ENCODE measurements at regions not wholly inside any gene's neighbourhood (a gene's known extent, or its start where the extent isn't known, plus 50 kb on each side); places are given as distances from the start of the nearest gene placed in this dataset.

GRCh38 chr17:13953841-13954240 lies 115.5 kb upstream of the COX10 start:
- no peaks in the 10 kb centered on the region for H3K4me1 ChIP-seq (ENCODE audit: control insufficient read depth in 1 of 2, insufficient read depth in 2 of 2, low read length in 2 of 2)
- WGBS, 2 donors: 0% methylated on average over 1 of the region's 1 CpG
- no peaks in the 10 kb centered on the region for H3K27me3 ChIP-seq (ENCODE audit: control insufficient read depth in 1 of 2, insufficient read depth in 2 of 2, low read length in 1 of 2)
- no peak for DNase-seq
- intact Hi-C loops (cut with DNase I): no loop called here
- H3K36me3 ChIP-seq (ENCODE audit: control insufficient read depth in 1 of 2, insufficient read depth in 2 of 2, low read length in 1 of 2): no peaks in the 10 kb centered on the region
- no peak for ATAC-seq (ENCODE audit: low FRiP score)
- H3K27ac ChIP-seq (ENCODE audit: low read depth in 1 of 2, low read length in 2 of 2): no peak overlapping the region
- H3K4me3 ChIP-seq (ENCODE audit: low read length in 2 of 2): no peak overlapping the region
- no peaks in the 10 kb centered on the region for H3K9me3 ChIP-seq (ENCODE audit: control insufficient read depth, low read length)

DNA sequence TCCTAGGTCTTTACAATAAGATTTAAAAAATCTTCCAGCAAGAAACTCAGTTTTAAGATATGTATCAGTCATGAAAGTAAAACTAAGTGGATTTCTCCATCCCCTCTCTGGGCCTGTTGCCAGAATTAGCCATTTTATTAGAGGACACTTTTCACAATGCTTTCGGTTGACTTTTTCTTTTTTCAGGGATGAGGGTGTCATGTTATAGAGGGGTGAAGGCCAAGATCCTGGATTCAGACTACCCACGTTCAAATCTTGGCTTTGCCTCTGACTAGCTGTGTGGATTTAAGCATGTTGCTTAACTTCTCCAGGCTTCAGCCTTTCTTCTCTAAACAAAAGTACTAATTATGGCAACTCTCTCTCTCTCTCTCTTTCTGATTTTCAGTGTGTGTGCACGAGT lies 111.7 kb upstream of the COX10 start:
- Histone ChIP-seq H3K27ac (ENCODE audit: low read depth in 1 of 2, low read length in 2 of 2) (no peak overlapping the region), H3K36me3 (ENCODE audit: control insufficient read depth in 1 of 2, insufficient read depth in 2 of 2, low read length in 1 of 2) (no peaks in the 10 kb centered on the region), H3K9me3 (ENCODE audit: control insufficient read depth, low read length) (no peaks in the 10 kb centered on the region), H3K4me3 (ENCODE audit: low read length in 2 of 2) (no peak overlapping the region), H3K4me1 (ENCODE audit: control insufficient read depth in 1 of 2, insufficient read depth in 2 of 2, low read length in 2 of 2) (no peaks in the 10 kb centered on the region), H3K27me3 (ENCODE audit: control insufficient read depth in 1 of 2, insufficient read depth in 2 of 2, low read length in 1 of 2) (no peaks in the 10 kb centered on the region)
- no peak for ATAC-seq (ENCODE audit: low FRiP score)
- no peak for DNase-seq
- WGBS, 2 donors: 19 to 20% methylated on average over 3 of the region's 3 CpGs
- intact Hi-C loops (cut with DNase I): no loop called here

DNA sequence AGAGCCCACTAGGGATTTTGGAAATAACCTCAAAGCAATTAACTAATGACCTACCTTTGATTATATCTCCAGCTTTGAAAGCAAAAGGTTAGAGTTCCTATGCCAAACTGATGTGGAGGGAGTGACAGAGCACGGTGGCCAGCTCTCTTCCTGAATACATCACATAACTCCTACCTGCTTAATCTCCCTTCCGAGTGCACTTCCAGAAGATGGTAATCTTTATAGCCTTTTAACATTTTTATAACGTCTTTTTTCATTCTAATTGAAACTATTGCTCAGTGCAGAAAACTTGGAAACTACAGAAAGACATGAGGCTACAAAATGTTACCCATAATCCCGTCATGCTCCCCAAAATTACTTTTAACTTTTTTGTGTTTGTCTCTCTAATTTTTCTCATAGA lies 110.5 kb upstream of the COX10 start:
- H3K4me3 ChIP-seq (ENCODE audit: low read length in 2 of 2): no peak overlapping the region
- intact Hi-C loops (cut with DNase I): no loop called here
- H3K27ac ChIP-seq (ENCODE audit: low read depth in 1 of 2, low read length in 2 of 2): no peak overlapping the region
- DNase-seq (no peak), ATAC-seq (ENCODE audit: low FRiP score) (no peak)
- no peaks in the 10 kb centered on the region for H3K4me1 ChIP-seq (ENCODE audit: control insufficient read depth in 1 of 2, insufficient read depth in 2 of 2, low read length in 2 of 2)
- WGBS, 2 donors: 94% methylated on average over 4 of the region's 4 CpGs
- H3K36me3 ChIP-seq (ENCODE audit: control insufficient read depth in 1 of 2, insufficient read depth in 2 of 2, low read length in 1 of 2): no peaks in the 10 kb centered on the region
- no peaks in the 10 kb centered on the region for H3K27me3 ChIP-seq (ENCODE audit: control insufficient read depth in 1 of 2, insufficient read depth in 2 of 2, low read length in 1 of 2)
- H3K9me3 ChIP-seq (ENCODE audit: control insufficient read depth, low read length): no peaks in the 10 kb centered on the region

DNA sequence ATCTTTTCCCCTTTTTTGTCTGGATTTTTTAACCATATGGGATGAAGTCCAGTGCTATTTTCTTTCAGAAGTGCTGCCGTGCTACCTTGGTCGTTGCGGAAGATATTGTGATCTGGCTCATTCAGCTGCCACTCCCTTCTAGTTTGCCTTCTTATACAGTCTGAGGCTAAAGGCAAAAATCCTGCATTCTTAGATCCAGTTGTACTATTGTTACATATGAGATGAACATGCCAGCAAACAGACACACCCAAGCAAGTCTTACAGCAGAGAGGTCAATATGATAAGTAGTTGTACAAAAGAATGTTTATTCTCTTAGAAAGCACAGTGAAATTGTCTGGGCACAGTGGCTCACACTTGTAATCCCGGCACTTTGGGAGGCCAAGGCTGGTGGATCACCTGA lies 108.0 kb upstream of the COX10 start:
- H3K9me3 ChIP-seq (ENCODE audit: control insufficient read depth, low read length): no peaks in the 10 kb centered on the region
- no peaks in the 10 kb centered on the region for H3K4me1 ChIP-seq (ENCODE audit: control insufficient read depth in 1 of 2, insufficient read depth in 2 of 2, low read length in 2 of 2)
- H3K27me3 ChIP-seq (ENCODE audit: control insufficient read depth in 1 of 2, insufficient read depth in 2 of 2, low read length in 1 of 2): no peaks in the 10 kb centered on the region
- intact Hi-C loops (cut with DNase I): no loop called here
- no peaks in the 10 kb centered on the region for H3K36me3 ChIP-seq (ENCODE audit: control insufficient read depth in 1 of 2, insufficient read depth in 2 of 2, low read length in 1 of 2)
- no peak overlapping the region for H3K4me3 ChIP-seq (ENCODE audit: low read length in 2 of 2)
- DNase-seq (no peak), ATAC-seq (ENCODE audit: low FRiP score) (no peak)
- WGBS, 2 donors: 95 to 96% methylated on average over 4 of the region's 4 CpGs
- no peak overlapping the region for H3K27ac ChIP-seq (ENCODE audit: low read depth in 1 of 2, low read length in 2 of 2)

GRCh38 chr17:13962716-13963240 lies 106.5 kb upstream of the COX10 start:
- Histone ChIP-seq H3K4me3 (ENCODE audit: low read length in 2 of 2) (no peak overlapping the region), H3K9me3 (ENCODE audit: control insufficient read depth, low read length) (no peaks in the 10 kb centered on the region), H3K27ac (ENCODE audit: low read depth in 1 of 2, low read length in 2 of 2) (no peak overlapping the region), H3K36me3 (ENCODE audit: control insufficient read depth in 1 of 2, insufficient read depth in 2 of 2, low read length in 1 of 2) (no peaks in the 10 kb centered on the region), H3K4me1 (ENCODE audit: control insufficient read depth in 1 of 2, insufficient read depth in 2 of 2, low read length in 2 of 2) (no peaks in the 10 kb centered on the region), H3K27me3 (ENCODE audit: control insufficient read depth in 1 of 2, insufficient read depth in 2 of 2, low read length in 1 of 2) (no peaks in the 10 kb centered on the region)
- DNase-seq (no peak), ATAC-seq (ENCODE audit: low FRiP score) (no peak)
- 94 to 97% methylated on average over 2 of the region's 2 CpGs for WGBS, 2 donors
- intact Hi-C loops (cut with DNase I): no loop called here

DNA sequence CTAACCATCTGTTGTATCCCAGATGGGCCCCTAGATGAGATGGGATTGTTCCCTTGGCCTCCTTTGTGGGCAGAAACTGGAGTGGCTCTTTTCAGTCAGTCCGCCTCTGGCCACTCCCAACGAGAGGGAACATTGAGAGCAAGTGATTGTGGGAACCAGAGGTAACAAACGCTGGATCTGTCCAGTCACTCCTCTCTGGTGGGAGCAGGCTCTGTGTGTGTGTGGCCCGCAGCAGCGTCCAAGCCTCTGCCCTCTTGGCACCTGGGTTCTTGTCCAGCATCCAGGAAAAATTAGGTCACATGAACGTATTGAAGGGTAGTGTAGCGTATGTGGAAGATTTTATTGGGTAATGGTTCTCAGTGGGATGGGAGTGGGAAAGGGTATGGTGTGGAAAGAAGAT lies 101.9 kb upstream of the COX10 start:
- 51 to 65% methylated on average over 7 of the region's 7 CpGs for WGBS, 2 donors
- Histone ChIP-seq H3K27ac (ENCODE audit: low read depth in 1 of 2, low read length in 2 of 2) (no peak overlapping the region), H3K4me1 (ENCODE audit: control insufficient read depth in 1 of 2, insufficient read depth in 2 of 2, low read length in 2 of 2) (no peaks in the 10 kb centered on the region), H3K9me3 (ENCODE audit: control insufficient read depth, low read length) (no peaks in the 10 kb centered on the region), H3K4me3 (ENCODE audit: low read length in 2 of 2) (no peak overlapping the region), H3K27me3 (ENCODE audit: control insufficient read depth in 1 of 2, insufficient read depth in 2 of 2, low read length in 1 of 2) (no peaks in the 10 kb centered on the region), H3K36me3 (ENCODE audit: control insufficient read depth in 1 of 2, insufficient read depth in 2 of 2, low read length in 1 of 2) (no peaks in the 10 kb centered on the region)
- DNase-seq: no peak
- ATAC-seq (ENCODE audit: low FRiP score): no peak
- intact Hi-C loops (cut with DNase I): no loop called here

GRCh38 chr17:13970531-13970930 lies 98.8 kb upstream of the COX10 start:
- ATAC-seq (ENCODE audit: low FRiP score) (no peak), DNase-seq (no peak)
- intact Hi-C loops (cut with DNase I): no loop called here
- Histone ChIP-seq H3K4me1 (ENCODE audit: control insufficient read depth in 1 of 2, insufficient read depth in 2 of 2, low read length in 2 of 2) (no peaks in the 10 kb centered on the region), H3K27ac (ENCODE audit: low read depth in 1 of 2, low read length in 2 of 2) (no peak overlapping the region), H3K27me3 (ENCODE audit: control insufficient read depth in 1 of 2, insufficient read depth in 2 of 2, low read length in 1 of 2) (no peaks in the 10 kb centered on the region), H3K36me3 (ENCODE audit: control insufficient read depth in 1 of 2, insufficient read depth in 2 of 2, low read length in 1 of 2) (no peaks in the 10 kb centered on the region), H3K9me3 (ENCODE audit: control insufficient read depth, low read length) (no peaks in the 10 kb centered on the region), H3K4me3 (ENCODE audit: low read length in 2 of 2) (no peak overlapping the region)
- WGBS, 2 donors: 33 to 37% methylated on average over 5 of the region's 5 CpGs

GRCh38 chr17:13973960-13974651 lies 95.2 kb upstream of the COX10 start:
- H3K27me3 ChIP-seq (ENCODE audit: control insufficient read depth in 1 of 2, insufficient read depth in 2 of 2, low read length in 1 of 2): no peaks in the 10 kb centered on the region
- no peaks in the 10 kb centered on the region for H3K4me1 ChIP-seq (ENCODE audit: control insufficient read depth in 1 of 2, insufficient read depth in 2 of 2, low read length in 2 of 2)
- ATAC-seq (ENCODE audit: low FRiP score): no peak
- intact Hi-C loops (cut with DNase I): no loop called here
- H3K9me3 ChIP-seq (ENCODE audit: control insufficient read depth, low read length): no peaks in the 10 kb centered on the region
- H3K4me3 ChIP-seq (ENCODE audit: low read length in 2 of 2): no peak overlapping the region
- no peaks in the 10 kb centered on the region for H3K36me3 ChIP-seq (ENCODE audit: control insufficient read depth in 1 of 2, insufficient read depth in 2 of 2, low read length in 1 of 2)
- WGBS, 2 donors: 84 to 87% methylated on average over 9 of the region's 9 CpGs
- DNase-seq: no peak
- no peak overlapping the region for H3K27ac ChIP-seq (ENCODE audit: low read depth in 1 of 2, low read length in 2 of 2)

- ATAC-seq (ENCODE audit: low FRiP score) (no peak), DNase-seq (no peak)
- Histone ChIP-seq H3K27me3 (ENCODE audit: control insufficient read depth in 1 of 2, insufficient read depth in 2 of 2, low read length in 1 of 2) (no peaks in the 10 kb centered on the region), H3K27ac (ENCODE audit: low read depth in 1 of 2, low read length in 2 of 2) (no peak overlapping the region), H3K4me3 (ENCODE audit: low read length in 2 of 2) (no peak overlapping the region), H3K36me3 (ENCODE audit: control insufficient read depth in 1 of 2, insufficient read depth in 2 of 2, low read length in 1 of 2) (peaks cover 0 to 3% of the 10 kb centered on the region in 2 donors), H3K9me3 (ENCODE audit: control insufficient read depth, low read length) (no peaks in the 10 kb centered on the region), H3K4me1 (ENCODE audit: control insufficient read depth in 1 of 2, insufficient read depth in 2 of 2, low read length in 2 of 2) (no peaks in the 10 kb centered on the region)
- intact Hi-C loops (cut with DNase I): no loop called here
- 93 to 97% methylated on average over 1 of the region's 1 CpG for WGBS, 2 donors
Measured at GRCh38 chr17:13977837-13978236, 91.5 kb upstream of the COX10 start.

All from aorta (tissue), 5 donors.